Hematopoietic multipotent progenitor cell treated with erythropoietin and hydrocortisone succinate and interleukin-3 and kit ligand, for 17 days (in vitro differentiated cells): ENCODE measurements at regions not wholly inside any gene's neighbourhood (a gene's known extent, or its start where the extent isn't known, plus 50 kb on each side); places are given as distances from the start of the nearest gene placed in this dataset.

Source experiments
- DNase-seq: peaks from one replicate; pipeline ENCODE4 v3.0.0-alpha.2; 2015; ENCODE audit warnings: low spot score

- DNase-seq, result no peak
Observed at GRCh38 chr16:65790768-65791167, 575.7 kb upstream of the CDH5 start.

DNA sequence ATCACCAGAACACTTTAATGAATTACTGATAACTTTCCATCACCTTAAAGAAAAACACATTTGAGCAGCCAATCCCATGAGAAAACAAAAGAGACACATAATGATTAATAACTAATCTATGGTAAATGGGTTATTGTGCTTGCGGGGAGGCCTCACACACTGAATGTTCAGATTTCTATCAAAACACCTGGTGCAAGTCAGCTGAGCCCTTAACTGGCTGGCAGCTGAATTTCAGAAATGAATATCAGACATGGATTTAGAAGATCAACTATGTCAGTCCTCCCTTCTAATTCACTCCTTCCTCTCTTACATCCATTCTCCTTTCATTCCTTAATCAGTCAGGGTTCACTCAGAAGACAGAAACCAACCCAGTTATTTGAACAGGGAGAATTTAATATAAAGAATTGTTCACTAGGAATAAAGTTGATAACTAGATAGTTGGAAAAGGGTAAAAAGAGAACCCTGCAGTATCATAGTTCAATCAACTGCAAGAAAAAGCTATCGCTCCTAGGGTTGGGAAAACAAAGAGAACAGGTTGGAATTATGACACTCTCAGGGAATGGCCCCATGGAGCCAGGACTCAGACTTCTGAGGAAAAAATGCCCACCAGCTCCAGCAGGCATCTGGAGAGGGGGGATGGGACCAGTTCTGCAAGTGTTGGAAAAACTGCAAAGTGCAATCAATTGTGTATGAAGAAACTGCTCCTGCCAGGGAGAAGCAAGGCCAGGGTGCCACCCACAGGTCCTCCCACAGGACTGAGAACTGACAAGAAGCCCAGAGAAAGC is 577.1 kb upstream of the CDH5 start:
- no peak for DNase-seq

- DNase-seq, result no peak
Observed at GRCh38 chr16:65788434-65789140, 577.9 kb upstream of the CDH5 start.

DNA sequence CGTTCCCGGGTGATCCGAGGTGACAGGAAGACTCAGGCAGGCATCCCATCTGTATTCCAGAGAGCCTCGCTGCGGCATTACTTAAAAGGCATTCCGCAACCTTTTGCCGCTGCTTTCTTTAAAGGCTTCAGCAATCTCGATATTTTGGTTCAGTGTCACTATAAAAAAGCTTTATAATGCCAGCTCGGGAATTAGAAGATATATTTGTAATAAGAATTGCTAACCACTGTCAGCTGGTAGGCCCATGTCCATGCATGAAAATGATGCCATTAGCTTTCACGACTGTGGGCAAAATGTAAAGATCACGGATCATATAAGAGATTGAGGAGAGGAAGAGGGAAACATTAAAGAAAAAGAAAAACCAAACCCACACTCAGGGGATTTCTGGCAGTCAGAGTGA is 578.6 kb upstream of the CDH5 start:
- no peak for DNase-seq

DNA sequence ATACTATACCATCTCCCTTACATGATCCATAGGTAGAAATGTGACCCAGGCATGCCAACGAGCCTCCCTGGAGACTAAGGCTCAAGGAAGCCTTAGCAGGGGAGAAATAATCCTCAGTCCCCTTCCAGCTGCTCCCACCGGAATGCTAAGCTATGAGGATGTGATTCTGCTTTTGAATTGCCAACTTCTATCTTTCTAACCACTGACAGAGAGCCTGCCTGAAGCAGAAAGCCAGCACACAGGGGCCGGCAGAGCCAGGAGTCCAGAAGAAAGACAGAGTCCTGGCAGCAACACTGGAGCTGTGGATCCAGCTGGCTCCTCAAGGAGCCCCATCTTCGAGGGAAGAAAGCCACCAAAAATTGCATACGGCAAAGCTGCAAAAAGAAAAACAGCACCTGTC is 579.6 kb upstream of the CDH5 start:
- no peak for DNase-seq

GRCh38 chr16:65783709-65784474 is 582.6 kb upstream of the CDH5 start:
- no peak for DNase-seq

- DNase-seq, result no peak
Observed at GRCh38 chr16:65782611-65783600, 583.6 kb upstream of the CDH5 start.

DNA sequence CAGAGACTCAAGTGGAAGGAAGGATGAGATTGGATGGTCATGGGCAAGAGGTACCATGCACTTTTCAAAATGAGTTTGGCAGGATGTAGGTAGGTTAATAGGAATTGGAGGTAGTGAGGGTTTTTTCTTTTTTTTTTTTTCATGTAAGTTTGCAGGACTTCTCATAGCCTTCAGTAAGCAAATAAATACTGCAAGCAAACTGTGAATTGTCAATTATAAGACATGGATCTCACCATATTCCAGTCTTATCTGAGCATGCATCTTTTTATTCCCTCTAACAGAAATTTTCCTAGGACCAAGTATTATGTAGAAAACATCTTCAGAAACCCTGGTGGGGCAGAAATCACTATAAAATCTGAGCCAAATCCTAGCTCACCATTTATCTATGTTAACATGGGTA is 584.6 kb upstream of the CDH5 start:
- DNase-seq, result no peak

GRCh38 chr16:65781363-65781762 is 585.1 kb upstream of the CDH5 start:
- no peak for DNase-seq

DNA sequence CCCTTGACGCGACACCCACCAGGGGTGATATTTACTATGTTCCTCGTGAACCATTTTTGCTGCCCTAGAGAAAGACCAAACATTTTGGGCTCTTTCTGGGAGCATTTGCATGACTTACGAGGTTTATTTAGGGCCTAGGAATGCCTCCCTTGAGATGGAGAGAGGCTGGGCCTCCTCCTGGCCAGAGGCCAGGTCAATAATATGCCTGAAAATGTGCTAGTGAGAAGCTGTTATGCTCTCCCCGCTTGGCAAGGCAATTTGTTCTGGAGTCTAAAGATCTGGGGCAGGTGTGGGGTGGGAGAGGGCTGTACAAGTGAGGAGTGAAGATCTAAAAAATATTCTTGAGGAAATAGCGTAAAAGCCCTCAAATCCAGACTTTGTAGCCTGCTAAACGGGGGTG is 587.3 kb upstream of the CDH5 start:
- DNase-seq, result no peak

GRCh38 chr16:65776639-65777183 is 589.8 kb upstream of the CDH5 start:
- DNase-seq, result no peak

GRCh38 chr16:65775829-65776228 is 590.7 kb upstream of the CDH5 start:
- DNase-seq, result no peak

DNA sequence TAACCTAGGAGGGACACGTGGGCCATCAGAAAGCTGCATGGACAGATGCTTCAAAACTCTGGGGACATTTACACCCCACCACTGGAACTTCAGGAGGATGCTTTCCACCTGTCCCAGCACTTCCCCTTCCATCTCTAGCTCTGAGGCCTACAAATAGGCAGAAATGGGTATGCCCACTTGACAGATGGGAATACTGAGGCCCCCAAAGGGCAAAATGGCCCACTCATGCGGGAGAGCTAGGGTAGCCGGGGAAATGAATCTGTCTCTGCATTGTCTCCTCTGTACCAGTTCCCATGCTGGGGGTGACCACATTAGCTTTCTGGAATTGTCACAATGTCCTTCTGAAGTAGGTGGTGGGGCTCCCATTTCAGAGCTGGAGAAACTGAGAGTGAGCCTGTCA is 592.1 kb upstream of the CDH5 start:
- DNase-seq, result no peak

GRCh38 chr16:65773301-65773874 is 593.1 kb upstream of the CDH5 start:
- no peak for DNase-seq

DNA sequence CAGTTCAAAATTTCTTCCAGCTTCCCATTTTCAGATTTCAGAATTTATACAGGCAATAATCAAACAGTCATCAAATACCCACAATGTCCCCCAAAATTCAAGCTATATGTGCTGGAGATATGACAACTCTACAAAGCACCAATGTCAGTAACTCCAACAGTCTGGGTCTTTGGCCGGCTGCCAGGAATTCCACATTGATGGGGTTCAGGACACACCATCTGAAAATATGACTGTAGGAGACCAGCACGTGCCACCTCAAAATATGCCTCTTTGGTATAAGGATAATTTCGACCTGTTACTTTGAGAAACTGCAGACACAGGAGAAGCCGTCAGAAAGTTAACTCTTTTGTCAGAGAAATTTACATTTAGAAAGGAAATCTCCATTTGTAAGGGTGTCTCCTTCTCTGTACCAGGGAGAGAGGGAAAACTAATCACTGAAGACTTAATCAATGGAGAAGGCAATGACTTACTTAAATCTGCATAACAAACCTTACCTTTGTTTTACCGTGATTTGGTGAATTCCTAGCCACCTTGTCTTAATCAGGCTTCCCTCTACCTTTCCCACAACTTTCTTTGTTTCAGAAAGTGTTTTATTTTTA is 594.3 kb upstream of the CDH5 start:
- DNase-seq, result no peak

GRCh38 chr16:65771707-65772106 is 594.8 kb upstream of the CDH5 start:
- DNase-seq, result no peak

DNA sequence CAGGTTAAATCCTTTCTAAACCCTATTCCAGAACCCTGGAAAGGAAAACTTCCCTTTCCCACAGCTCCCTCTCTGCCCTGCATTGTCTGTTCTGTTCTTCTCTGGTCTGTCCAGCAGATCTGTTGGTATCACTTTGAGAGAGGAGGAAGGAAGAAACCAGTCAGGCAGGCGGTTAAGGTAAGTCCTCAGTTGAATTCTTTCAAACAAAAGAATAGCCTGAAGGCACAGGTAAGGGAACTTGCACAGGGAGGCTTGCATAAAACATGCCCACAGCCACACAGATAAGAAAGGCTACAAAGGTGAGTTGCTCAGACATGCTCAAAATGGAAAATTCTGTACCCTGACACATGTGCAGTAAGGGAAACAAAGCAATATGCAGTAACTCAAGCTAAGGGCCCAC is 595.7 kb upstream of the CDH5 start:
- no peak for DNase-seq

- DNase-seq, result no peak
Observed at GRCh38 chr16:65769776-65770438, 596.6 kb upstream of the CDH5 start.

GRCh38 chr16:65769055-65769465 is 597.4 kb upstream of the CDH5 start:
- no peak for DNase-seq

DNA sequence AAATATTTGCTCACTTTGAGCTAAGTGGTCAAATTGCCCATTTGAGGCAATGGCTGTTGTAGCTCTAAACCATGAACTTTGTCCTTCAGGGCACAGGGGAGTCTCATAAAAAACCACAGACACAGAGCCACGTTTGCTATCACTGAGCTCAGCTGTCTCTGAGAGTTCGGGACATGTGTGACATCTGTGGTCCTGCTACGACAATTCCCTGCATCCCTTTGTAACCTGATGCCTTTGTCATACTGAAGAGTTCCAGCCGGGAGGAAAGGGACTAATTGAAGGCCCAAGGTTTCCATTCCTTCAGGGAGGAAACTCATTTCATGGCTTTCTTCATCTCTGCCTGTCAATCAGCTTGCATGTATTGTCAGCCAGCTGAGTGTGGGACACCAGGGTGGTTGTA is 599.4 kb upstream of the CDH5 start:
- no peak for DNase-seq
